ENCODE measurements at regions not wholly inside any gene's neighbourhood (a gene's known extent, or its start where the extent isn't known, plus 50 kb on each side); places are given as distances from the start of the nearest gene placed in this dataset.

DNA sequence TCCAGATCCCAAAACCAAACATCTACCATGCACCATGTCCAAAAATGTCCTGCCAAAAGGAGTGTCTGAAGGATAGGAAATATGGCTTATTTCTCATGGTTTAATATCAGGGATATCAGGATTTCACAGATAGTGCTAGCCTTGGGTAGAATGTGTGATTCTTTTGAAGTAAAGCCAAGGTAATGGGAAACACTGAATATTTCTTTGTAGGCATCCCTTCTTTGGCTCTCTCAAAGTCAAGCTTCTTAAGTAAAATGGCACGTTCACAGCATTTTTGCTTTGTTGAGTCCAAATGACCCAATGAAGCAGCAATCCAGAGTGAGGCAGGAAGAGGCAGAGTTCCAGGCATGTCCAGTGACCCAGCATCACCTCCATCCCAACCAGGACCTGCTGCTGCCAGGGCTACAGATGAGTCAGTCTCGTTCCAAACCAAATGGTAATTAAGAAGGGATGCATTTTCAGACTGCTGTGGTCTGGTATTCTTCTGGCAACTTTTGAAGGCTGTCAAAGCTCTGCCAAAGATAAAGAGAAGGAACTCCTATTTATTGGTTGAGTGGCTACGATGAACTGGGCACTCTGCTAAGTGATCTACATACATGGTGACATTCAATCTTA is 678.8 kb upstream of the KLF4 start:
- H3K9me3 ChIP-seq (ENCODE audit: control insufficient read depth, insufficient read depth, low read length) = no peaks in the 10 kb centered on the region
- ChIA-PET POLR2A (ENCODE audit: unreplicated experiment) (no interaction called here), CTCF (no interaction called here)
- DNase-seq (peak; percentile 35), ATAC-seq (ENCODE audit: low read depth) (no peak; the same call in 1 of the 2 replicates)
- no peak overlapping the region for H4K91ac ChIP-seq (ENCODE audit: insufficient read depth, low read depth, low read length)
- H3K27ac ChIP-seq (ENCODE audit: insufficient read depth, low read length) = no peak overlapping the region
- in situ Hi-C loops (cut with MboI; ENCODE audit: low sequenced_read_pairs) = no loop called here
- no peak overlapping the region for H2BK20ac ChIP-seq (ENCODE audit: low read depth, low read length)
- H4K20me1 ChIP-seq (ENCODE audit: insufficient read depth, low read length) = no peaks in the 10 kb centered on the region
- H3K18ac ChIP-seq (ENCODE audit: low read depth, low read length) = no peak overlapping the region
- no peaks in the 10 kb centered on the region for H3K36me3 ChIP-seq (ENCODE audit: control insufficient read depth, insufficient read depth, low read length)
- H2BK15ac ChIP-seq (ENCODE audit: low read depth, low read length) = no peak overlapping the region
- H3K9ac ChIP-seq (ENCODE audit: low read depth, low read length) = no peak overlapping the region
- TF ChIP-seq SMC3 (IDR thresholded peaks at IDR 0.05; ENCODE audit: low read depth, low read length) = no peak
- TF ChIP-seq, protein P1, sequence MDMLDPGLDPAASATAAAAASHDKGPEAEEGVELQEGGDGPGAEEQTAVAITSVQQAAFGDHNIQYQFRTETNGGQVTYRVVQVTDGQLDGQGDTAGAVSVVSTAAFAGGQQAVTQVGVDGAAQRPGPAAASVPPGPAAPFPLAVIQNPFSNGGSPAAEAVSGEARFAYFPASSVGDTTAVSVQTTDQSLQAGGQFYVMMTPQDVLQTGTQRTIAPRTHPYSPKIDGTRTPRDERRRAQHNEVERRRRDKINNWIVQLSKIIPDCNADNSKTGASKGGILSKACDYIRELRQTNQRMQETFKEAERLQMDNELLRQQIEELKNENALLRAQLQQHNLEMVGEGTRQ (IDR thresholded peaks at IDR 0.05; ENCODE audit: low read depth, low read length) = no peak
- no peak for TF ChIP-seq BHLHE40 (IDR thresholded peaks at IDR 0.05; ENCODE audit: low read depth, low read length)
- TF ChIP-seq CHD1 (IDR thresholded peaks at IDR 0.05; ENCODE audit: low read depth, low read length) = no peak
- TF ChIP-seq RAD21 (IDR thresholded peaks at IDR 0.05; ENCODE audit: low read length) = no peak
- no peak for TF ChIP-seq RCOR1 (IDR thresholded peaks at IDR 0.05; ENCODE audit: insufficient replicate concordance, low read length)
- no peak for TF ChIP-seq MAZ (IDR thresholded peaks at IDR 0.05; ENCODE audit: borderline replicate concordance, low read depth, low read length)
- no peak for TF ChIP-seq POLR2A (IDR thresholded peaks at IDR 0.05; ENCODE audit: low read depth, low read length)
- TF ChIP-seq, protein P2, sequence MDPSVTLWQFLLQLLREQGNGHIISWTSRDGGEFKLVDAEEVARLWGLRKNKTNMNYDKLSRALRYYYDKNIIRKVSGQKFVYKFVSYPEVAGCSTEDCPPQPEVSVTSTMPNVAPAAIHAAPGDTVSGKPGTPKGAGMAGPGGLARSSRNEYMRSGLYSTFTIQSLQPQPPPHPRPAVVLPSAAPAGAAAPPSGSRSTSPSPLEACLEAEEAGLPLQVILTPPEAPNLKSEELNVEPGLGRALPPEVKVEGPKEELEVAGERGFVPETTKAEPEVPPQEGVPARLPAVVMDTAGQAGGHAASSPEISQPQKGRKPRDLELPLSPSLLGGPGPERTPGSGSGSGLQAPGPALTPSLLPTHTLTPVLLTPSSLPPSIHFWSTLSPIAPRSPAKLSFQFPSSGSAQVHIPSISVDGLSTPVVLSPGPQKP (IDR thresholded peaks at IDR 0.05; ENCODE audit: borderline replicate concordance, low read depth, low read length) = no peak
- TF ChIP-seq MAFK (IDR thresholded peaks at IDR 0.05; ENCODE audit: low read depth, low read length) = no peak
- TF ChIP-seq CEBPB (IDR thresholded peaks at IDR 0.05; ENCODE audit: low read depth, low read length) = no peak
- TF ChIP-seq NFE2L2 (IDR thresholded peaks at IDR 0.05; ENCODE audit: low read depth, low read length) = no peak
- TF ChIP-seq, protein P3, sequence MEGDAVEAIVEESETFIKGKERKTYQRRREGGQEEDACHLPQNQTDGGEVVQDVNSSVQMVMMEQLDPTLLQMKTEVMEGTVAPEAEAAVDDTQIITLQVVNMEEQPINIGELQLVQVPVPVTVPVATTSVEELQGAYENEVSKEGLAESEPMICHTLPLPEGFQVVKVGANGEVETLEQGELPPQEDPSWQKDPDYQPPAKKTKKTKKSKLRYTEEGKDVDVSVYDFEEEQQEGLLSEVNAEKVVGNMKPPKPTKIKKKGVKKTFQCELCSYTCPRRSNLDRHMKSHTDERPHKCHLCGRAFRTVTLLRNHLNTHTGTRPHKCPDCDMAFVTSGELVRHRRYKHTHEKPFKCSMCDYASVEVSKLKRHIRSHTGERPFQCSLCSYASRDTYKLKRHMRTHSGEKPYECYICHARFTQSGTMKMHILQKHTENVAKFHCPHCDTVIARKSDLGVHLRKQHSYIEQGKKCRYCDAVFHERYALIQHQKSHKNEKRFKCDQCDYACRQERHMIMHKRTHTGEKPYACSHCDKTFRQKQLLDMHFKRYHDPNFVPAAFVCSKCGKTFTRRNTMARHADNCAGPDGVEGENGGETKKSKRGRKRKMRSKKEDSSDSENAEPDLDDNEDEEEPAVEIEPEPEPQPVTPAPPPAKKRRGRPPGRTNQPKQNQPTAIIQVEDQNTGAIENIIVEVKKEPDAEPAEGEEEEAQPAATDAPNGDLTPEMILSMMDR (conservative IDR thresholded peaks at IDR 0.05; ENCODE audit: low read depth, low read length) = no peak
- no peak for TF ChIP-seq MXI1 (IDR thresholded peaks at IDR 0.05; ENCODE audit: borderline replicate concordance, low read depth, low read length)
- no peak for TF ChIP-seq FOS (IDR thresholded peaks at IDR 0.05; ENCODE audit: low read depth, low read length)
- H3K4me3 ChIP-seq (ENCODE audit: insufficient read depth, low read depth, low read length) = no peak overlapping the region
- BruUV-seq (replicated peaks) = no TSS peak
- H2BK120ac ChIP-seq (ENCODE audit: low read depth, low read length) = no peak overlapping the region
- H2AFZ ChIP-seq (replicated peaks; ENCODE audit: low read length, poor library complexity) = no peak overlapping the region
- H4K5ac ChIP-seq (ENCODE audit: low read depth, low read length) = no peak overlapping the region
- no peak overlapping the region for H3K4ac ChIP-seq (ENCODE audit: low read depth, low read length)
- H4K8ac ChIP-seq (ENCODE audit: low read depth in 2 of 2, low read length in 2 of 2) = no peak overlapping the region
- no peaks in the 10 kb centered on the region for H3K79me1 ChIP-seq (ENCODE audit: low read depth in 1 of 2, low read length in 2 of 2)
- H2BK5ac ChIP-seq (ENCODE audit: low read depth, low read length, poor library complexity, severe bottlenecking) = no peak overlapping the region
- no peak overlapping the region for H3K56ac ChIP-seq (ENCODE audit: extremely low read depth, insufficient read depth, low read length)
- WGBS, 2 experiments (ENCODE audit: extremely low coverage in 2 of 2, insufficient read length in 1 of 2) = 80% methylated on average over 1 of the region's 3 CpGs; no CpG with 5 or more reads in 1 of the 2 experiments
- H3K23ac ChIP-seq (ENCODE audit: low read depth, low read length) = no peak overlapping the region; the same call in 1 of the 2 replicates
- intact Hi-C loops (cut with micrococcal nuclease) = loop anchor here (10.0 kb wide), 2 partner anchors 414 to 684 kb away; partner anchors contain the start of gene KLF4
- H2AK9ac ChIP-seq (replicated peaks; ENCODE audit: low read depth, low read length, poor library complexity) = no peak overlapping the region
- no peak overlapping the region for H3K14ac ChIP-seq (replicated peaks; ENCODE audit: low read depth, low read length)
- H3K4me1 ChIP-seq (ENCODE audit: control insufficient read depth, insufficient read depth, low read length) = peaks cover 4% of the 10 kb centered on the region; the same call in 1 of the 2 replicates
- H2AK5ac ChIP-seq (ENCODE audit: low read depth, low read length) = no peak overlapping the region
- H3K4me2 ChIP-seq (ENCODE audit: low read depth, low read length) = no peak overlapping the region
- 0 out of 2 replicates have a peak, but pooled peaks cover 4% of the 10 kb centered on the region for H3K9me1 ChIP-seq (ENCODE audit: insufficient read depth, low read length)
- dilution Hi-C loops (cut with HindIII; ENCODE audit: low sequenced_read_pairs, unreplicated experiment) = no loop called here
- H3K27me3 ChIP-seq (ENCODE audit: control insufficient read depth, insufficient read depth, low read length) = peaks cover 5% of the 10 kb centered on the region
